ENCODE measurements at regions not wholly inside any gene's neighbourhood (a gene's known extent, or its start where the extent isn't known, plus 50 kb on each side); places are given as distances from the start of the nearest gene placed in this dataset.
A peak's percentile ranks its signal among the peaks of the same experiment; 100 is the strongest.

- TF ChIP-seq RFXANK (CRISPR knock-in tag; IDR thresholded peaks at IDR 0.05) (no peak), PAX8 (CRISPR knock-in tag; IDR thresholded peaks at IDR 0.05; ENCODE audit: borderline replicate concordance) (no peak), TBP (CRISPR knock-in tag; IDR thresholded peaks at IDR 0.05) (no peak), CCDC6 (CRISPR knock-in tag; IDR thresholded peaks at IDR 0.05) (no peak), ZFP1 (CRISPR knock-in tag; IDR thresholded peaks at IDR 0.05) (no peak), ZNF629 (CRISPR knock-in tag; conservative IDR thresholded peaks at IDR 0.05) (no peak), USF2 (IDR thresholded peaks at IDR 0.05; ENCODE audit: low read depth, low read length) (no peak), USF2 (CRISPR knock-in tag; IDR thresholded peaks at IDR 0.05; ENCODE audit: borderline replicate concordance) (no peak), ESRRA (CRISPR knock-in tag; IDR thresholded peaks at IDR 0.05; ENCODE audit: low read depth) (no peak), ZNF350 (CRISPR knock-in tag; IDR thresholded peaks at IDR 0.05; ENCODE audit: borderline replicate concordance, low read depth) (no peak), ZNF503 (CRISPR knock-in tag; IDR thresholded peaks at IDR 0.05) (no peak), HNF4A (CRISPR knock-in tag; IDR thresholded peaks at IDR 0.05) (peak; percentile 64), ZNF432 (CRISPR knock-in tag; IDR thresholded peaks at IDR 0.05; ENCODE audit: borderline replicate concordance) (no peak)
- TF ChIP-seq, protein P1, sequence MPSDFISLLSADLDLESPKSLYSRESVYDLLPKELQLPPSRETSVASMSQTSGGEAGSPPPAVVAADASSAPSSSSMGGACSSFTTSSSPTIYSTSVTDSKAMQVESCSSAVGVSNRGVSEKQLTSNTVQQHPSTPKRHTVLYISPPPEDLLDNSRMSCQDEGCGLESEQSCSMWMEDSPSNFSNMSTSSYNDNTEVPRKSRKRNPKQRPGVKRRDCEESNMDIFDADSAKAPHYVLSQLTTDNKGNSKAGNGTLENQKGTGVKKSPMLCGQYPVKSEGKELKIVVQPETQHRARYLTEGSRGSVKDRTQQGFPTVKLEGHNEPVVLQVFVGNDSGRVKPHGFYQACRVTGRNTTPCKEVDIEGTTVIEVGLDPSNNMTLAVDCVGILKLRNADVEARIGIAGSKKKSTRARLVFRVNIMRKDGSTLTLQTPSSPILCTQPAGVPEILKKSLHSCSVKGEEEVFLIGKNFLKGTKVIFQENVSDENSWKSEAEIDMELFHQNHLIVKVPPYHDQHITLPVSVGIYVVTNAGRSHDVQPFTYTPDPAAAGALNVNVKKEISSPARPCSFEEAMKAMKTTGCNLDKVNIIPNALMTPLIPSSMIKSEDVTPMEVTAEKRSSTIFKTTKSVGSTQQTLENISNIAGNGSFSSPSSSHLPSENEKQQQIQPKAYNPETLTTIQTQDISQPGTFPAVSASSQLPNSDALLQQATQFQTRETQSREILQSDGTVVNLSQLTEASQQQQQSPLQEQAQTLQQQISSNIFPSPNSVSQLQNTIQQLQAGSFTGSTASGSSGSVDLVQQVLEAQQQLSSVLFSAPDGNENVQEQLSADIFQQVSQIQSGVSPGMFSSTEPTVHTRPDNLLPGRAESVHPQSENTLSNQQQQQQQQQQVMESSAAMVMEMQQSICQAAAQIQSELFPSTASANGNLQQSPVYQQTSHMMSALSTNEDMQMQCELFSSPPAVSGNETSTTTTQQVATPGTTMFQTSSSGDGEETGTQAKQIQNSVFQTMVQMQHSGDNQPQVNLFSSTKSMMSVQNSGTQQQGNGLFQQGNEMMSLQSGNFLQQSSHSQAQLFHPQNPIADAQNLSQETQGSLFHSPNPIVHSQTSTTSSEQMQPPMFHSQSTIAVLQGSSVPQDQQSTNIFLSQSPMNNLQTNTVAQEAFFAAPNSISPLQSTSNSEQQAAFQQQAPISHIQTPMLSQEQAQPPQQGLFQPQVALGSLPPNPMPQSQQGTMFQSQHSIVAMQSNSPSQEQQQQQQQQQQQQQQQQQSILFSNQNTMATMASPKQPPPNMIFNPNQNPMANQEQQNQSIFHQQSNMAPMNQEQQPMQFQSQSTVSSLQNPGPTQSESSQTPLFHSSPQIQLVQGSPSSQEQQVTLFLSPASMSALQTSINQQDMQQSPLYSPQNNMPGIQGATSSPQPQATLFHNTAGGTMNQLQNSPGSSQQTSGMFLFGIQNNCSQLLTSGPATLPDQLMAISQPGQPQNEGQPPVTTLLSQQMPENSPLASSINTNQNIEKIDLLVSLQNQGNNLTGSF (CRISPR knock-in tag; IDR thresholded peaks at IDR 0.05): no peak
- TF ChIP-seq, protein P2, sequence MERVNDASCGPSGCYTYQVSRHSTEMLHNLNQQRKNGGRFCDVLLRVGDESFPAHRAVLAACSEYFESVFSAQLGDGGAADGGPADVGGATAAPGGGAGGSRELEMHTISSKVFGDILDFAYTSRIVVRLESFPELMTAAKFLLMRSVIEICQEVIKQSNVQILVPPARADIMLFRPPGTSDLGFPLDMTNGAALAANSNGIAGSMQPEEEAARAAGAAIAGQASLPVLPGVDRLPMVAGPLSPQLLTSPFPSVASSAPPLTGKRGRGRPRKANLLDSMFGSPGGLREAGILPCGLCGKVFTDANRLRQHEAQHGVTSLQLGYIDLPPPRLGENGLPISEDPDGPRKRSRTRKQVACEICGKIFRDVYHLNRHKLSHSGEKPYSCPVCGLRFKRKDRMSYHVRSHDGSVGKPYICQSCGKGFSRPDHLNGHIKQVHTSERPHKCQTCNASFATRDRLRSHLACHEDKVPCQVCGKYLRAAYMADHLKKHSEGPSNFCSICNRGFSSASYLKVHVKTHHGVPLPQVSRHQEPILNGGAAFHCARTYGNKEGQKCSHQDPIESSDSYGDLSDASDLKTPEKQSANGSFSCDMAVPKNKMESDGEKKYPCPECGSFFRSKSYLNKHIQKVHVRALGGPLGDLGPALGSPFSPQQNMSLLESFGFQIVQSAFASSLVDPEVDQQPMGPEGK (CRISPR knock-in tag; IDR thresholded peaks at IDR 0.05): peak; percentile 62
- TF ChIP-seq, protein P3, sequence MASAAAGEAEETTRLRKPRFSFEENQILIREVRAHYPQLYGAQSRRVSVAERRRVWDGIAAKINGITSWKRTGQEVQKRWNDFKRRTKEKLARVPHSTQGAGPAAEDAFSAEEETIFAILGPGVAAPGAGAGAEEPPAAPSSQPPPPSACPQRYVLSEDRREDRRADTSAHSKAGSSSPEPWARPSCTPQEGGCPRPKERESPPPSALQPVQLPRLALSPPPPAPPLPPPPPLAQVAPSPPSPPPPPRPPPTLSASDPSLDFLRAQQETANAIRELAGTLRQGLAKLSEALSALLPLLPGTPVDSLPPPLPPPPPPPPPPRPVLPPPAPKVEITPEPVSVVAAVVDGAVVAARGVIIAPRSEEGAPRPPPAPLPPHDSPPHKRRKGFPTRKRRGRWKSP (CRISPR knock-in tag; IDR thresholded peaks at IDR 0.05): no peak
- TF ChIP-seq, protein P4, sequence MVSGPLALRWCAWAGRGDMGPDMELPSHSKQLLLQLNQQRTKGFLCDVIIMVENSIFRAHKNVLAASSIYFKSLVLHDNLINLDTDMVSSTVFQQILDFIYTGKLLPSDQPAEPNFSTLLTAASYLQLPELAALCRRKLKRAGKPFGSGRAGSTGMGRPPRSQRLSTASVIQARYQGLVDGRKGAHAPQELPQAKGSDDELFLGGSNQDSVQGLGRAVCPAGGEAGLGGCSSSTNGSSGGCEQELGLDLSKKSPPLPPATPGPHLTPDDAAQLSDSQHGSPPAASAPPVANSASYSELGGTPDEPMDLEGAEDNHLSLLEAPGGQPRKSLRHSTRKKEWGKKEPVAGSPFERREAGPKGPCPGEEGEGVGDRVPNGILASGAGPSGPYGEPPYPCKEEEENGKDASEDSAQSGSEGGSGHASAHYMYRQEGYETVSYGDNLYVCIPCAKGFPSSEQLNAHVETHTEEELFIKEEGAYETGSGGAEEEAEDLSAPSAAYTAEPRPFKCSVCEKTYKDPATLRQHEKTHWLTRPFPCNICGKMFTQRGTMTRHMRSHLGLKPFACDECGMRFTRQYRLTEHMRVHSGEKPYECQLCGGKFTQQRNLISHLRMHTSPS (CRISPR knock-in tag; IDR thresholded peaks at IDR 0.05; ENCODE audit: low read depth): no peak
Measured at GRCh38 chr13:44815623-44816022, 173.6 kb downstream of the NUFIP1 start (continued).
